HG03064 (cell line): ENCODE measurements at regions not wholly inside any gene's neighbourhood (a gene's known extent, or its start where the extent isn't known, plus 50 kb on each side); places are given as distances from the start of the nearest gene placed in this dataset.
"Not testable (repeated sequence)": the region's sequence is repeated elsewhere in the genome, so short reads cannot be mapped to it uniquely, and the experiment has no call there.

ENCODE experiments used
- ATAC-seq: cut with Tn5 transposase; IDR thresholded peaks from one replicate; pipeline ENCODE4 v1.9.1; 2021; ENCODE audit warnings: low read depth; ENCODE audit not compliant: unreplicated experiment

- ATAC-seq, result no peak
Measured at GRCh38 chr5:74501674-74502478, 138.7 kb downstream of the ENC1 start.

- ATAC-seq, result no peak
Measured at GRCh38 chr5:74500110-74500917, 140.2 kb downstream of the ENC1 start.

GRCh38 chr5:74499256-74500050, 141.1 kb downstream of the ENC1 start:
- no peak for ATAC-seq

DNA sequence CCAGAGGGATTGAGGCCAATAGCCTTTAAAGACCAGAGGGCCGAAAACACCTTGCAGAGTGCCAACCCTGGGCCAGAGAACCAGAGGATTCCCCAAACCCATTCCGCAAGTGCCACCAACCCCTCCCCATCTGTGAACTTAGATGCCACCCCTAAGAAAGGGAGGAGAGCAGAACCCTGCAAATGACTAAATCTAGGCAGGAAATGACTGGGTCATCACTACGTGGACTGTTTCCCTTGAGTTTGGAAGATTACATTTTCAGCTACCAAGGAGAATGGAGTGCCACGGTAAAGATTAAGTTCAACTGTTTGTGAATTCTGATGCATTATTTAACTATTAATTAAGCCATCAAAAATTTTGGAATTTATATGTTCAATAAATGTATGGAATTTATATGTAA, 142.8 kb downstream of the ENC1 start:
- ATAC-seq, result no peak

DNA sequence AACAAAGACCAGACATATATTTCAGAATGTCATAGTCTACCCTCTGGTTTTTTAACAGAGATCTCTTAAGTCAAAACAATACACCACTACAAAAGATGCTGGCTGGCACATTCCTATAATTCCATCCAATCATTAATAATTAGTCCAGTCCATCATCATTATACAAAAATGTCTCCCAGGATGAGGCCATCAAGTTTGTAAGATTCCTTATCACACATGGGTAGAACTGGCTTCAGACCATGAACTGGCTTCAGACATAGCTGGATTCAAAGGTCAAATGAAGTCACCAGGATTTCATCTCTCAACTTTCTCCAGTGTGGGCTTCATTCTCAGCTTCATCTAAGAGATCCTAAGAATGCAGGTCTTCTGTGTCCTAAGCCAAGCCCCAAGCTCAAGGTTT, 147.1 kb downstream of the ENC1 start:
- ATAC-seq, result no peak

- no peak for ATAC-seq
Measured at GRCh38 chr5:74492230-74492629, 148.3 kb downstream of the ENC1 start.

DNA sequence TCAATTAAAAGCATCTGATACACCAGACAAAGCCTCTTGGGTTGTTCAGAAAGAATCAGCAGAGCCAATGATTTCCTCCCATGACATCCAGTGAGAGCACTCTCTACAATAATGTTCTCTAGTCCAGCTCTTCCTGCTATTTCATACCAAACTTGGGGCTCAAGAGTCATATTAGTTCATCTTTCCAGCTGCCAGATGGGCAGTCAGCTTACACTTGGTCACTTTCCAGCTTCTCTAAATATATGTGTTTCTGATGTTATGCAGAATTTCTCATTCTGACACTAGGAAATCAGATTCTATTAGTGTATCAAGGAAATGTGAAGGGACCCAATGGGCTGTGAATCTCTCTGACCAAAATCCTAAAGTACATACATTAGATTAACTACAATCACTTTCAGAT, 148.9 kb downstream of the ENC1 start:
- no peak for ATAC-seq

DNA sequence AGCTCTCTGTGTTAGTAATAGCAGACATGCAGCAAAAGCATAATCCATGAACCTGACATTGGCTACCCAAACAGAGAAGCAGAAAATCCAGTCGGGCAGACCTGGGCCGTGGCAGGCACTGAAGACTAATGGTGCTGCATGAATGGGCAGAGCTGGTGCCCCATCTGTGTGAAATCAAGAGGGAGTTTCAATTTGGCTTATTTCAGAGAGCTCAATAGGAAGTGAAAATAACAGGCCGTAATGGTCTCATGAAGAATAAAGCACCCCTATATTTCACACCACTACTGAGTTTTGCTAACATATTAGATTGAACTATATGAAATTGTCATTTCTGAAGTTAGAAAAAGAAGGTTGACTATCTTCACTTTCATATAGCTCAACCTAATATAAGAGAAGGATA, 149.7 kb downstream of the ENC1 start:
- ATAC-seq, result peak; percentile 96

GRCh38 chr5:74482990-74483389, 157.5 kb downstream of the ENC1 start:
- ATAC-seq, result no peak

DNA sequence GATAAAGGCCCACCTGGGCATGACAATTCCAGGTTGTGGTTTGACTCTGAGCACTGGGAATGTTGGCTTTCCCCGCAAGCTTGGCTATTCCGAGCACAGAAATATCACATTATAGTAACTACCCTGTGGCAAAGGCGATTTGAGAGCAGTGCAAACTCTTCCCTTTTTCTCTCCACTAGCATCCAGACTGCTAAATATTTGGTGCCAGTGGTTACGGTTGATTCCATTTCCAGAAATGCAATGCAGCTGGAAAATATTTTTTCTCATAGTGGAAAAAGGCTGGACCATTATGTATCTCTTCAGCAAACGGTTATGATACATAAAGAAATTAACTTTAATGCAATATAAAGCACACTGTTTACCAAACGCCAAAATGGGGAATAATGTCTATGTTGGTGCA, 158.0 kb downstream of the ENC1 start:
- ATAC-seq, result no peak

DNA sequence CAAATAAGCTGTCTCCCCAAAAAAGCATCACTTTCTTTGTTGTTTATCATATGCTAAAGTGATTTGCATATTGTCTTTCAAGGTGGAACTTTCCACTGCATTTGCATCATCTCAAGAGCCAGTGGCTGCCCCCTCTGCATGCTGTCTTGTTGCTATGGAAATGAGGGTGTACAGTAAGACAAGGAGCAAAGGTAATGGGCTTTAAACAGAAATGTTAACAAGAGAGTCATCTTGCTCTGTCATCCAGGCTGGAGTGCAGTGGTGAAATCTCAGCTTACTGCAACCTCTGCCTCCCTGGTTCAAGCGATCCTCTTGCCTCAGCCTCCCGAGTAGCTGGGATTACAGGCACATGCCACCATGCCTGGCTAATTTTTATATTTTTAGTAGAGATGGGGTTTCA, 159.2 kb downstream of the ENC1 start:
- ATAC-seq, result not testable (repeated sequence)

DNA sequence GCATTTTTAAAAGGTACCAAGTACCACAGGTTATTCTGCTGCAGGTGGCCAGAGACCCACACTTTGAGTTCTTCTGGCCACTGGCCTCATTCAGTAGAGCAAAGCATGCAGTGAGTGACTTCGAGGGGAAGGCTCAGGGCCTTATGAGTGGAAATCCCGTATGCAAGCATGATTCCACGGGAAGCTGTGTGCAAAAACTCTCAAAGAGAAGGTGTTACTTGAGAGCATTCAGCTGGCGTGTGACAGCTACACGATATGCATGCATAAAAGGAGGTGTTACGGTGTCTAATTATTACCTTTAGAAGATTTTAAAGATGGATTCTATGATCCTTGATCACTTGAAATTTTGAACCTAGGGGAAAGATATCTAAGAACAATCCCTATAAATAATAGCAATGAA, 160.3 kb downstream of the ENC1 start:
- no peak for ATAC-seq

DNA sequence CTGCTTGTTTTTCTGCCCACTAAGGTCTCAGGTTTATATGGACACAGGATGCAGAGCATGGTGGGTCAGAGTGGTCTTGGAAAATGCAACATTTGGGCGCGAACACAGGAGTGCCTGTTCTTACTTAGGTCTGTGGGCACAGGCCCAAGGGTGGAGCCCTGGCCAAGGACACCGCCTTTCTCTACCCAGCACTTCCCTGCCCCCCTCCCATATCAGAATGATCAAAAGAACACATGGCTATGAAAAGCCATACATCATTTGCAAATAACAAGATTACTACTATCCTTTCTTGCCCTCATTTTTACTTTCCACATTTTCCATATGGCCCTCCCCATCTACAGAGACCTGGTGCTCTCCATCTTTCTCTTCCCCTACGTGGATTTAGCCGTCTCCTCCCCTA, 162.2 kb downstream of the ENC1 start:
- no peak for ATAC-seq

DNA sequence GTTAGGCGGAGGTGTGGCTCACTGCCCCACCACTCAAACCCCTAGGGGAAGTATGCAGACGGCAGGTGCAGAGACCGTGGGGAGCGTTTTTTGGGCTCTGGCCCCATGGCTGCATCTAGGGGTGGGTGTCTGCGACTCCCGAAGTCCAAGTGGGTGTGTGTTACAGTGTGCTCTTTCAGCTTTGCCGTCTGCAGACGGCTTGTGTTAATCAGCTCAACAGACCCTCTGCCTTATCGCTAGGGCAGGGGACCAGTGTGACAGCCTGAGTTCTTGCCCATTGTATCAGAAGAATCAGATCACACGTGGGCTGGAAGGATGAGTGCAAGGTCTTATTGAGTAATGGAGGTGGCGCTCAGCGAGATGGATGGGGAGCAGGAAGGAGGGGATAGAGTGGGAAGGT, 162.8 kb downstream of the ENC1 start:
- ATAC-seq, result no peak

GRCh38 chr5:74476819-74477453, 163.6 kb downstream of the ENC1 start:
- no peak for ATAC-seq

- no peak for ATAC-seq
Measured at GRCh38 chr5:74476046-74476818, 164.3 kb downstream of the ENC1 start.

DNA sequence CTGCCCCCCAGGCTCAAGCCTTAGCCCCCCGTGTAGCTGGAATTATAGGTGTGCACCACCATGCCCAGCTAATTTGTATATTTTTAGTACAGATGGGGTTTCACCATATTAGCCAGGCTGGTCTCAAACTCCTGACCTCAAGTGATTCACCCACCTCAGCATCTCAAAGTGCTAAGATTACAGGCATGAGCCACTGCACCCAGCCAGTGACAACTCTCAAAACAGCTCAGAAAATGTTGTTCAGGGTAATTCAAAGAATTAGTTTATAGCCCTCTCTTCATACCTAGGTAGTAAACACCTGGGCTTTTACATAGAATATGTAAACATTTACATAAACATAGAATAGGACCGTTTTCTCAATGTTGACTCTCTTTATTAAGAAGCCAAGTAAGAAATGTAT, 168.7 kb downstream of the ENC1 start:
- ATAC-seq, result no peak

- no peak for ATAC-seq
Measured at GRCh38 chr5:74469234-74469994, 171.1 kb downstream of the ENC1 start.

DNA sequence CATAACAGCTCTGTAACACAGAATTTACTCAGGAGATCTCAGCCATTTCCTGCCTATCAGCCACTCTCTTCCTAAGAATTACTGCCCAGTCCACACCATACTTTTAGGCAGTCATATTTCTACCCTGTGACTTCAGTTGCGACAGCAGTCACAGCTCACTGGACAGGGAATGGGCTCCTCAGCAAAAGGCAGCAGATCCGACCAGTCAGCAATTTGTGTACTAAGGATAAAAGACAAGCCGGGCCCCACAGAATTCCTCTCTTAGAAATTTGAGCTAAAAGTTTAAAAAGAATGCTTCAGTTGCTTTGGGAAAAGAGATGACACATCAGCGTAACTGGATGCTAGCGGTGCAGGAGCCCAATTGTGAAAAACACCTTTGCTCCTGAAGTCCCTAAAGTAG, 172.1 kb downstream of the ENC1 start:
- no peak for ATAC-seq
